ENCODE measurements at regions not wholly inside any gene's neighbourhood (a gene's known extent, or its start where the extent isn't known, plus 50 kb on each side); places are given as distances from the start of the nearest gene placed in this dataset.

- Histone ChIP-seq H3F3A (ENCODE audit: insufficient read depth, low read depth) (no peaks in the 10 kb centered on the region), H3K4me1 (replicated peaks; ENCODE audit: insufficient read depth) (no peaks in the 10 kb centered on the region), H3K27ac (no peak overlapping the region), H2AFZ (no peak overlapping the region), H3K9me2 (ENCODE audit: insufficient read depth) (no peaks in the 10 kb centered on the region), H3K36me3 (ENCODE audit: low read depth) (no peaks in the 10 kb centered on the region), H4K20me1 (ENCODE audit: insufficient read depth) (no peaks in the 10 kb centered on the region; the same call in 1 of the 2 replicates), H3K4me2 (no peak overlapping the region), H3K27me3 (ENCODE audit: insufficient read depth, low read depth) (peaks cover 61% of the 10 kb centered on the region), H3K79me2 (ENCODE audit: low read depth) (no peaks in the 10 kb centered on the region), H3K9me3 (ENCODE audit: insufficient read depth, low read depth) (no peaks in the 10 kb centered on the region), H3K4me3 (no peak overlapping the region)
- DNase-seq = no peak
- intact Hi-C loops (cut with micrococcal nuclease; ENCODE audit: unreplicated experiment) = no loop called here
- TF ChIP-seq CTCF (conservative IDR thresholded peaks at IDR 0.05) = no peak
- TF ChIP-seq EZH2 (IDR thresholded peaks at IDR 0.05; ENCODE audit: low read depth) = no peak
- ChIA-PET CTCF (no interaction called here), POLR2A (ENCODE audit: unreplicated experiment) (no interaction called here)
- no TSS peak for BruUV-seq (replicated peaks)
Observed at GRCh38 chr20:39155971-39156370, 193.8 kb downstream of the DHX35 start.

- H3K9me3 ChIP-seq (ENCODE audit: insufficient read depth, low read depth) = no peaks in the 10 kb centered on the region
- H3K36me3 ChIP-seq (ENCODE audit: low read depth) = no peaks in the 10 kb centered on the region
- DNase-seq = no peak
- ChIA-PET POLR2A (ENCODE audit: unreplicated experiment) (no interaction called here), CTCF (no interaction called here)
- no peak for TF ChIP-seq CTCF (conservative IDR thresholded peaks at IDR 0.05)
- no peak for TF ChIP-seq EZH2 (IDR thresholded peaks at IDR 0.05; ENCODE audit: low read depth)
- H3K4me3 ChIP-seq = no peak overlapping the region
- H3K27me3 ChIP-seq (ENCODE audit: insufficient read depth, low read depth) = peaks cover 90% of the 10 kb centered on the region
- H3K79me2 ChIP-seq (ENCODE audit: low read depth) = no peaks in the 10 kb centered on the region
- H3K4me2 ChIP-seq = no peak overlapping the region
- no peak overlapping the region for H3K27ac ChIP-seq
- no peaks in the 10 kb centered on the region; the same call in 1 of the 2 replicates for H4K20me1 ChIP-seq (ENCODE audit: insufficient read depth)
- H3K4me1 ChIP-seq (replicated peaks; ENCODE audit: insufficient read depth) = no peaks in the 10 kb centered on the region
- no peaks in the 10 kb centered on the region for H3F3A ChIP-seq (ENCODE audit: insufficient read depth, low read depth)
- H3K9me2 ChIP-seq (ENCODE audit: insufficient read depth) = no peaks in the 10 kb centered on the region
- BruUV-seq (replicated peaks) = no TSS peak
- intact Hi-C loops (cut with micrococcal nuclease; ENCODE audit: unreplicated experiment) = no loop called here
- no peak overlapping the region for H2AFZ ChIP-seq
Observed at GRCh38 chr20:39152742-39153141, 190.6 kb downstream of the DHX35 start.

DNA sequence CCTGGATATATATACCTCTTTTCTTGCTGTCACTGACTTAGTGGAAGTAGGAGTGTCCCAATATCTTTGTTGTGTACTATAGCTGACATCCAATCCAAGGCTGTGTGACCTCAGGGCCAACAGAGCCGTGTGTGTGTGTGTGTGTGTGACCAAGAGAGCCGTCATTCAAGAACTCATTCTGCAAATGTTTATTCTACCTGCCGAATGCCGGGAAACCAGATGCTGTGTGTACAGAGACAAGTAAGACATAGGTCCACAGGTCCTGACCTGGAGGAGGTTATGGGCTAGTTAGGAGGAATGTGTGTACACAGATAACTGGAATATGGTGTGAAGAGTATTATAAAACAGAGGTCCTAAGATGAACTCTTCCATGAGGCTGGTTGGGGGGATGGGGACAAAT, 190.0 kb downstream of the DHX35 start:
- H3K4me1 ChIP-seq (replicated peaks; ENCODE audit: insufficient read depth) = no peaks in the 10 kb centered on the region
- intact Hi-C loops (cut with micrococcal nuclease; ENCODE audit: unreplicated experiment) = no loop called here
- CTCF ChIA-PET = interaction anchor here (0.7 kb wide), 1 partner anchor 1582 kb away, joined by 19 read pairs; no protein-coding TSS in a partner anchor
- H3K36me3 ChIP-seq (ENCODE audit: low read depth) = no peaks in the 10 kb centered on the region
- POLR2A ChIA-PET (ENCODE audit: unreplicated experiment) = no interaction called here
- no peak overlapping the region for H3K27ac ChIP-seq
- H3K4me3 ChIP-seq = no peak overlapping the region
- H3K4me2 ChIP-seq = no peak overlapping the region
- H3K9me2 ChIP-seq (ENCODE audit: insufficient read depth) = no peaks in the 10 kb centered on the region
- no peak overlapping the region for H2AFZ ChIP-seq
- H4K20me1 ChIP-seq (ENCODE audit: insufficient read depth) = no peaks in the 10 kb centered on the region; the same call in 1 of the 2 replicates
- no peaks in the 10 kb centered on the region for H3K9me3 ChIP-seq (ENCODE audit: insufficient read depth, low read depth)
- BruUV-seq (replicated peaks) = no TSS peak
- H3K27me3 ChIP-seq (ENCODE audit: insufficient read depth, low read depth) = peaks cover 91% of the 10 kb centered on the region
- TF ChIP-seq CTCF (conservative IDR thresholded peaks at IDR 0.05) = no peak
- no peak for TF ChIP-seq EZH2 (IDR thresholded peaks at IDR 0.05; ENCODE audit: low read depth)
- DNase-seq = no peak
- H3F3A ChIP-seq (ENCODE audit: insufficient read depth, low read depth) = no peaks in the 10 kb centered on the region
- H3K79me2 ChIP-seq (ENCODE audit: low read depth) = no peaks in the 10 kb centered on the region
